Mucosa of rectum (tissue), 2 donors: ENCODE measurements at regions not wholly inside any gene's neighbourhood (a gene's known extent, or its start where the extent isn't known, plus 50 kb on each side); places are given as distances from the start of the nearest gene placed in this dataset.

Experiments used
- H3K27ac ChIP-seq, 2 donors: one replicate each; pipeline ENCODE4 v1.7.0; 2013; ENCODE audit warnings: inconsistent platforms in 2 of 2, low read depth in 2 of 2, low read length in 2 of 2
- H3K27me3 ChIP-seq, 2 donors: one replicate each; pipeline ENCODE4 v1.7.0; 2013; ENCODE audit warnings: low read length in 2 of 2; ENCODE audit not compliant: control insufficient read depth in 2 of 2, insufficient read depth in 2 of 2
- H3K36me3 ChIP-seq, 2 donors: one replicate each; pipeline ENCODE4 v1.7.0; 2013; ENCODE audit warnings: low read length in 2 of 2; ENCODE audit not compliant: control insufficient read depth in 2 of 2, insufficient read depth in 2 of 2
- H3K4me1 ChIP-seq, 2 donors: one replicate each; pipeline ENCODE4 v1.7.0; 2013; ENCODE audit warnings: low read length in 2 of 2, mild to moderate bottlenecking in 1 of 2; ENCODE audit not compliant: control insufficient read depth in 2 of 2, insufficient read depth in 2 of 2
- H3K4me3 ChIP-seq, 2 donors: one replicate each; pipeline ENCODE4 v1.7.0; 2013; ENCODE audit warnings: low read length in 2 of 2
- H3K9ac ChIP-seq, 2 donors: one replicate each; pipeline ENCODE4 v1.7.0; 2013; ENCODE audit warnings: low read length in 2 of 2, low read depth in 1 of 2, mild to moderate bottlenecking in 1 of 2
- H3K9me3 ChIP-seq, 2 donors: one replicate each; pipeline ENCODE4 v1.7.0; 2013; ENCODE audit warnings: low read length in 2 of 2; ENCODE audit not compliant: control insufficient read depth in 2 of 2
- donor health status: healthy.
- donor health status: Normal muscosa, but diverticular disease.

GRCh38 chr2:46844034-46844433, 71.6 kb downstream of the MCFD2 start:
- no peak overlapping the region for H3K9ac ChIP-seq
- H3K27me3 ChIP-seq = no peaks in the 10 kb centered on the region
- H3K27ac ChIP-seq = no peak overlapping the region
- H3K4me3 ChIP-seq = no peak overlapping the region
- H3K9me3 ChIP-seq = no peaks in the 10 kb centered on the region
- H3K4me1 ChIP-seq = peaks cover 31% of the 10 kb centered on the region in 2 donors
- H3K36me3 ChIP-seq = no peaks in the 10 kb centered on the region

- Histone ChIP-seq H3K4me1 (peaks cover 24 to 25% of the 10 kb centered on the region in 2 donors), H3K9me3 (no peaks in the 10 kb centered on the region), H3K36me3 (no peaks in the 10 kb centered on the region), H3K27me3 (no peaks in the 10 kb centered on the region), H3K27ac (no peak overlapping the region), H3K4me3 (no peak overlapping the region), H3K9ac (no peak overlapping the region)
These were observed 72.3 kb downstream of the MCFD2 start for GRCh38 chr2:46843316-46843715.

- H3K27ac ChIP-seq = no peak overlapping the region
- peaks cover 20% of the 10 kb centered on the region in 2 donors for H3K4me1 ChIP-seq
- H3K4me3 ChIP-seq = no peak overlapping the region
- H3K9ac ChIP-seq = no peak overlapping the region
- no peaks in the 10 kb centered on the region for H3K9me3 ChIP-seq
- H3K36me3 ChIP-seq = no peaks in the 10 kb centered on the region
- H3K27me3 ChIP-seq = no peaks in the 10 kb centered on the region
These were observed 72.7 kb downstream of the MCFD2 start for GRCh38 chr2:46842876-46843275.

- no peaks in the 10 kb centered on the region for H3K9me3 ChIP-seq
- H3K36me3 ChIP-seq = no peaks in the 10 kb centered on the region
- no peaks in the 10 kb centered on the region for H3K27me3 ChIP-seq
- no peak overlapping the region for H3K4me3 ChIP-seq
- H3K4me1 ChIP-seq = peaks cover 8 to 9% of the 10 kb centered on the region in 2 donors
- peak overlapping the region in 1 of 2 donors; percentile 45 for H3K27ac ChIP-seq
- no peak overlapping the region for H3K9ac ChIP-seq
These were observed 74.0 kb downstream of the MCFD2 start for GRCh38 chr2:46841621-46842020.

- Histone ChIP-seq H3K4me3 (no peak overlapping the region), H3K27ac (no peak overlapping the region), H3K36me3 (no peaks in the 10 kb centered on the region), H3K4me1 (no peaks in the 10 kb centered on the region), H3K9me3 (no peaks in the 10 kb centered on the region), H3K27me3 (no peaks in the 10 kb centered on the region), H3K9ac (no peak overlapping the region)
These were observed 76.6 kb downstream of the MCFD2 start for GRCh38 chr2:46839045-46839444.

GRCh38 chr2:46837704-46838103, 77.9 kb downstream of the MCFD2 start:
- no peaks in the 10 kb centered on the region for H3K4me1 ChIP-seq
- no peak overlapping the region for H3K9ac ChIP-seq
- H3K9me3 ChIP-seq = no peaks in the 10 kb centered on the region
- no peak overlapping the region for H3K27ac ChIP-seq
- no peaks in the 10 kb centered on the region for H3K36me3 ChIP-seq
- no peaks in the 10 kb centered on the region for H3K27me3 ChIP-seq
- no peak overlapping the region for H3K4me3 ChIP-seq

- Histone ChIP-seq H3K36me3 (no peaks in the 10 kb centered on the region), H3K9me3 (no peaks in the 10 kb centered on the region), H3K27ac (no peak overlapping the region), H3K9ac (no peak overlapping the region), H3K4me3 (no peak overlapping the region), H3K27me3 (no peaks in the 10 kb centered on the region), H3K4me1 (no peaks in the 10 kb centered on the region)
These were observed 78.5 kb downstream of the MCFD2 start for GRCh38 chr2:46837112-46837454.

GRCh38 chr2:46836295-46837111, 79.1 kb downstream of the MCFD2 start:
- Histone ChIP-seq H3K4me3 (no peak overlapping the region), H3K4me1 (no peaks in the 10 kb centered on the region), H3K27me3 (no peaks in the 10 kb centered on the region), H3K9me3 (no peaks in the 10 kb centered on the region), H3K36me3 (no peaks in the 10 kb centered on the region), H3K27ac (no peak overlapping the region), H3K9ac (no peak overlapping the region)

GRCh38 chr2:46835520-46835919, 80.1 kb downstream of the MCFD2 start:
- H3K4me3 ChIP-seq = no peak overlapping the region
- no peaks in the 10 kb centered on the region for H3K4me1 ChIP-seq
- H3K27ac ChIP-seq = no peak overlapping the region
- no peaks in the 10 kb centered on the region for H3K36me3 ChIP-seq
- no peak overlapping the region for H3K9ac ChIP-seq
- H3K27me3 ChIP-seq = no peaks in the 10 kb centered on the region
- no peaks in the 10 kb centered on the region for H3K9me3 ChIP-seq

- H3K27ac ChIP-seq = no peak overlapping the region
- no peaks in the 10 kb centered on the region for H3K9me3 ChIP-seq
- no peaks in the 10 kb centered on the region for H3K36me3 ChIP-seq
- H3K27me3 ChIP-seq = no peaks in the 10 kb centered on the region
- no peaks in the 10 kb centered on the region for H3K4me1 ChIP-seq
- H3K9ac ChIP-seq = no peak overlapping the region
- H3K4me3 ChIP-seq = no peak overlapping the region
These were observed 83.1 kb downstream of the MCFD2 start for GRCh38 chr2:46832543-46832942.
